ENCODE measurements at regions not wholly inside any gene's neighbourhood (a gene's known extent, or its start where the extent isn't known, plus 50 kb on each side); places are given as distances from the start of the nearest gene placed in this dataset.
"Not testable (repeated sequence)": the region's sequence is repeated elsewhere in the genome, so short reads cannot be mapped to it uniquely, and the experiment has no call there.

DNA sequence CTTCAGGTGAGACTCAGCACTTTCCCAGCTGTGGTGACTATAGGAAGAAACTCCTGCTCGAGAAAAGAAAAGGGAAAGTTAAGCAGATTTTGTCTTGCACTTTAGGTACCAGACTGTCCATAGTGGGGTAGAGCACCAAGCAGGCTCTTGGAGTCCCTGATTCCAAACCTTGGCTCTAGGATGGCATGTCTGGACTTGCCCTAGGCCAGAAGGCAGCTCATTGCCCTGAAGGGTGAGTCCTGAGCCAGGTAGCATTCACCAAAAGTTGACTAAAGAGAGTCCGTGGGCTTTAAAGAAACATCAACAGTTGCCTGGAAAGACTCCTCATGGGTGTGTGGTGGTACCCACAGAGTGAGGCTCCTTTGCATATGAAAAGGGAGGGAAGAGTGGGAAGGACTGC is 145.2 kb upstream of the SNX7 start:
- no peak overlapping the region for H3K27ac ChIP-seq (ENCODE audit: low read length)
- no peaks in the 10 kb centered on the region for H3K27me3 ChIP-seq (ENCODE audit: control insufficient read depth, insufficient read depth, low read length)

DNA sequence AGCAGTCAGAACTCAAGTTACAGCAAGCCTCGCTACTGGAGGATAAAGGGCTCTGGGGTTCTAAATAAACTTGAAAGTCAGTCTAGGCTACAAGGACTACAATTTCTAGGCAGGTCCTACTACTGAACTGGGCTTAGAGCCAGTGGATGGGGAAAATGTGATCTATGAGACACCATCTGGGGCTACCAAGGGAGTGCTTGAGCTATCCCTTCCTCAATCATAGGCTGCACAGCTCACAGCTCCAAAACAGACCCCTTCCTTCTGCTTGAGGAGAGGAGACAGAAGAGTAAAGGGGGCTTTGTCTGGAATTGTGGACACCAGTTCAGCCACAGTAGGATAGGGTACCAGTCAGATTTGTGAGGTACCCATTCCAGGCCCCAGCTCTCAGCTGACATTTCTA is 145.8 kb upstream of the SNX7 start:
- no peaks in the 10 kb centered on the region for H3K27me3 ChIP-seq (ENCODE audit: control insufficient read depth, insufficient read depth, low read length)
- no peak overlapping the region for H3K27ac ChIP-seq (ENCODE audit: low read length)
- no peaks in the 10 kb centered on the region for H3K36me3 ChIP-seq (ENCODE audit: control insufficient read depth, insufficient read depth, low read length)
- peaks cover 3% of the 10 kb centered on the region for H3K9me3 ChIP-seq (replicated peaks; ENCODE audit: control insufficient read depth, low read depth, low read length)
- no peak for DNase-seq
- WGBS (ENCODE audit: insufficient coverage): no CpG with 5 or more reads among the region's 1 CpG
- H3K4me3 ChIP-seq (ENCODE audit: low read length): no peak overlapping the region
- H3K4me1 ChIP-seq (ENCODE audit: control insufficient read depth, insufficient read depth, low read length): no peaks in the 10 kb centered on the region

More for the DNA sequence above, 145.2 kb upstream of the SNX7 start:
- H3K4me3 ChIP-seq (ENCODE audit: low read length): no peak overlapping the region
- no peaks in the 10 kb centered on the region for H3K36me3 ChIP-seq (ENCODE audit: control insufficient read depth, insufficient read depth, low read length)
- H3K9me3 ChIP-seq (replicated peaks; ENCODE audit: control insufficient read depth, low read depth, low read length): peaks cover 3% of the 10 kb centered on the region
- 78% methylated on average over 2 of the region's 2 CpGs for WGBS (ENCODE audit: insufficient coverage)
- no peak for DNase-seq
- H3K4me1 ChIP-seq (ENCODE audit: control insufficient read depth, insufficient read depth, low read length): no peaks in the 10 kb centered on the region

DNA sequence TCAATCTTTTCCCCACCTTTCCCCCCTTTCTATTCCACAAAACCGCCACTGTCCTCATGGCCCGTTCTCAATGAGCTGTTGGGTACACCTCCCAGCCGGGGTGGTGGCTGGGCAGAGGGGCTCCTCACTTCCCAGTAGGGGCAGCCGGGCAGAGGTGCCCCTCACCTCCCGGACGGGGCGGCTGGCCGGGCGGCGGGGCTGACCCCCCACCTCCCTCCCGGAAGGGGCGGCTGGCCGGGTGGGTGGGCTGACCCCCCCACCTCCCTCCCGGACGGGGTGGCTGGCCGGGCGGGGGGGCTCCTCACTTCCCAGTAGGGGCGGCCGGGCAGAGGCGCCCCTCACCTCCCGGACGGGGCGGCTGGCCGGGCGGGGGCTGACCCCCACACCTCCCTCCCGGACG is 149.3 kb upstream of the SNX7 start:
- 100% methylated on average over 4 of the region's 27 CpGs for WGBS (ENCODE audit: insufficient coverage)
- H3K27me3 ChIP-seq (ENCODE audit: control insufficient read depth, insufficient read depth, low read length); DNase-seq; H3K4me3 ChIP-seq (ENCODE audit: low read length); H3K27ac ChIP-seq (ENCODE audit: low read length); H3K4me1 ChIP-seq (ENCODE audit: control insufficient read depth, insufficient read depth, low read length); H3K36me3 ChIP-seq (ENCODE audit: control insufficient read depth, insufficient read depth, low read length); H3K9me3 ChIP-seq (replicated peaks; ENCODE audit: control insufficient read depth, low read depth, low read length): not testable (repeated sequence)

DNA sequence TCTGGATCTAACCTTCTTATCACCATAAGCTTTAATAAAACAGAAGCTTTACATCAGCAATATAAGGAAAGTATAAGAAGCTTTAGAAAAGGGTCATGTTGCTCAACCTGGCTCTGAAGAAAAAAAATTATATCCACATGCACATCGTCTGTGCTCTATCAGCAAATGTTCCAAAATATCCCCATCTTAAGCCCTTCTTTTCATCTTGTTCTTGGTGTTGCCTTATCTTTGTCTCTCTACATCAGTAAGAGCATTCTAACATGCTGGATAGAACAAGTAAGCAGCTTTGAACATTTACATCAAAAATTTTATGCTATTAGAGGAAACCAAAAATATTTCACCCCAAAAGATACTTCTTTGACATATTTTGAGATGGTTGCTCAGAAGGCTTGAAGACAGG is 157.8 kb upstream of the SNX7 start:
- DNase-seq: no peak
- no peaks in the 10 kb centered on the region for H3K36me3 ChIP-seq (ENCODE audit: control insufficient read depth, insufficient read depth, low read length)
- no peaks in the 10 kb centered on the region for H3K4me1 ChIP-seq (ENCODE audit: control insufficient read depth, insufficient read depth, low read length)
- H3K4me3 ChIP-seq (ENCODE audit: low read length): no peak overlapping the region
- no peak overlapping the region for H3K27ac ChIP-seq (ENCODE audit: low read length)
- no peaks in the 10 kb centered on the region for H3K27me3 ChIP-seq (ENCODE audit: control insufficient read depth, insufficient read depth, low read length)
- no peaks in the 10 kb centered on the region for H3K9me3 ChIP-seq (replicated peaks; ENCODE audit: control insufficient read depth, low read depth, low read length)
- 80% methylated on average over 1 of the region's 1 CpG for WGBS (ENCODE audit: insufficient coverage)

DNA sequence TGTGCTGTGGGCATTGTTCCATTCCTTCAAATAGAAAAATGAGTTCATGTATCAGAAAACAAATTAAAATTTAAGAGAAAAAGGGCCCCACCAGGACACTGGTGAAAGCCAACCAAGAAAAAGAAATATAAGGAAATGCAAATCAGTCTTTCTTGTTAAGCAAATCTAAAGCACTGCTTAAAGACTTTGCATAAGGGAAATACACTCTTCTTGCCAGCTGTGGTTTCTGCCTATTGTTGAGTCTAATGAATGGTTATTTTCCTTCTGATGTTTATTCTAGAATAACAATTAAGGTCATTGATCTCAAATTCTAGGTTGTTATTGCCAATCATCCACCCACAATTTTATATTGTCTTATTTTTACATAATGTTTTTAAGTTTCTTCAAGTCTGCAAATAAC is 158.6 kb upstream of the SNX7 start:
- Histone ChIP-seq H3K36me3 (ENCODE audit: control insufficient read depth, insufficient read depth, low read length) (no peaks in the 10 kb centered on the region), H3K4me3 (ENCODE audit: low read length) (no peak overlapping the region), H3K27me3 (ENCODE audit: control insufficient read depth, insufficient read depth, low read length) (no peaks in the 10 kb centered on the region), H3K4me1 (ENCODE audit: control insufficient read depth, insufficient read depth, low read length) (no peaks in the 10 kb centered on the region), H3K9me3 (replicated peaks; ENCODE audit: control insufficient read depth, low read depth, low read length) (no peaks in the 10 kb centered on the region), H3K27ac (ENCODE audit: low read length) (no peak overlapping the region)
- no peak for DNase-seq

DNA sequence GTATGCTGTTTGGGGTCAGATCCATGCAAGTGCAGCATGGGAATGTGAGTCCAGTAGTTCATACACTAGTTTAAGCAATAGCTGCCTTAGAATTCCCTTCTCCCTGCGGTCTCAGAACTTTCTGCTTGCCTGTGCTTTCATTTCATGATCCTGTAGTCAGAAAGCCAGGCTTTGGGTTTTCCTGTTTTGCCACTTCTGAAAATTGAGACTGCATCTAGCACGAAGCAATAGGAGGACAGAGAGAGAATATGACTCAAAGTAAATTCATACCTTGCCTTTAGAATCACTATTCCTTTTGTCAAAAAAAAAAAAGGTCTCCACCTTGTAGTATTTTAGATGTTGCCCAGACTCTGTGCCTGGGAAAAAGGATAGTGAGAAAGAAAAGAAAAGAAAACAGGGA is 161.2 kb upstream of the SNX7 start:
- 78% methylated on average over 1 of the region's 2 CpGs for WGBS (ENCODE audit: insufficient coverage)
- no peak overlapping the region for H3K4me3 ChIP-seq (ENCODE audit: low read length)
- no peaks in the 10 kb centered on the region for H3K36me3 ChIP-seq (ENCODE audit: control insufficient read depth, insufficient read depth, low read length)
- H3K9me3 ChIP-seq (replicated peaks; ENCODE audit: control insufficient read depth, low read depth, low read length): no peaks in the 10 kb centered on the region
- no peak for DNase-seq
- H3K27ac ChIP-seq (ENCODE audit: low read length): no peak overlapping the region
- H3K27me3 ChIP-seq (ENCODE audit: control insufficient read depth, insufficient read depth, low read length): no peaks in the 10 kb centered on the region
- no peaks in the 10 kb centered on the region for H3K4me1 ChIP-seq (ENCODE audit: control insufficient read depth, insufficient read depth, low read length)

DNA sequence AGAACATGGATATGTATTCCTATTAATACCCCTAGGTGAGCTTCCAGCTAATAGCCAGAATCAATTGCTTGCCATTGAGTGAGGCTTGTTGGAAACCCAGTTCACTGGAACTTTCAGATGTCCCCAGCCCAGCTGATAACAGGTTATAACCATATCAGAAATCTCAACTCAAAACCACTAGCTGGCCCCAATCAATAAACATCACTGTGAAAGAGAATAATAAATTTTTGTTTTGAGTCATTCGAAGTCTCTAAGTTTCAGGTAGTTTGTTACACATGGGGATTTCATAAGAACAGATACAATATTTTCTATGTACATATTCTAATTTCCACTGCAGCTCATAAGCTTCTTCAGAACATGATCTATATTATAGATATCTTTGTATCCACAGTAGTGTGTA is 162.9 kb upstream of the SNX7 start:
- DNase-seq: no peak
- Histone ChIP-seq H3K4me3 (ENCODE audit: low read length) (no peak overlapping the region), H3K4me1 (ENCODE audit: control insufficient read depth, insufficient read depth, low read length) (no peaks in the 10 kb centered on the region), H3K36me3 (ENCODE audit: control insufficient read depth, insufficient read depth, low read length) (no peaks in the 10 kb centered on the region), H3K9me3 (replicated peaks; ENCODE audit: control insufficient read depth, low read depth, low read length) (no peaks in the 10 kb centered on the region), H3K27ac (ENCODE audit: low read length) (no peak overlapping the region), H3K27me3 (ENCODE audit: control insufficient read depth, insufficient read depth, low read length) (no peaks in the 10 kb centered on the region)
- no CpG with 5 or more reads among the region's 1 CpG for WGBS (ENCODE audit: insufficient coverage)

DNA sequence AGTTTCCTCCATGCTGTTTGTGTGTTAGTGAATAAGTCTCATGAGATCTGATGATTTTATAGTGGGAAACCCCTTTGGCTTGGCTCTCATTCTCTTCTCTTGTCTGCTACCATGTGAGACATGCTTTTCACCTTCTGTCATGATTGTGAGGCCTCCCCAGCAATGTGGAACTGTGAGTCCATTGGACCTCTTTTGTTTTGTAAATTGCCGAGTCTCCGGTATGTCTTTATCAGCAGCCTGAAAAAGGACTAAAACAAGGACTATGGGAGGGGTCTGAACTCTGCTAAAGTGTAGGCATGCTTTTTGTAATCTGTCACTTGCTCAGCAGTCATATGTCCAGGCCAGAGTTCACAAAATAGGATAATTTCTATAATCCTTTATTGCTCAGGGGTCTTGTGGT is 164.0 kb upstream of the SNX7 start:
- Histone ChIP-seq H3K9me3 (replicated peaks; ENCODE audit: control insufficient read depth, low read depth, low read length) (no peaks in the 10 kb centered on the region), H3K4me3 (ENCODE audit: low read length) (no peak overlapping the region), H3K36me3 (ENCODE audit: control insufficient read depth, insufficient read depth, low read length) (no peaks in the 10 kb centered on the region), H3K27me3 (ENCODE audit: control insufficient read depth, insufficient read depth, low read length) (no peaks in the 10 kb centered on the region), H3K4me1 (ENCODE audit: control insufficient read depth, insufficient read depth, low read length) (no peaks in the 10 kb centered on the region), H3K27ac (ENCODE audit: low read length) (no peak overlapping the region)
- WGBS (ENCODE audit: insufficient coverage): 93% methylated on average over 2 of the region's 2 CpGs
- DNase-seq: no peak

DNA sequence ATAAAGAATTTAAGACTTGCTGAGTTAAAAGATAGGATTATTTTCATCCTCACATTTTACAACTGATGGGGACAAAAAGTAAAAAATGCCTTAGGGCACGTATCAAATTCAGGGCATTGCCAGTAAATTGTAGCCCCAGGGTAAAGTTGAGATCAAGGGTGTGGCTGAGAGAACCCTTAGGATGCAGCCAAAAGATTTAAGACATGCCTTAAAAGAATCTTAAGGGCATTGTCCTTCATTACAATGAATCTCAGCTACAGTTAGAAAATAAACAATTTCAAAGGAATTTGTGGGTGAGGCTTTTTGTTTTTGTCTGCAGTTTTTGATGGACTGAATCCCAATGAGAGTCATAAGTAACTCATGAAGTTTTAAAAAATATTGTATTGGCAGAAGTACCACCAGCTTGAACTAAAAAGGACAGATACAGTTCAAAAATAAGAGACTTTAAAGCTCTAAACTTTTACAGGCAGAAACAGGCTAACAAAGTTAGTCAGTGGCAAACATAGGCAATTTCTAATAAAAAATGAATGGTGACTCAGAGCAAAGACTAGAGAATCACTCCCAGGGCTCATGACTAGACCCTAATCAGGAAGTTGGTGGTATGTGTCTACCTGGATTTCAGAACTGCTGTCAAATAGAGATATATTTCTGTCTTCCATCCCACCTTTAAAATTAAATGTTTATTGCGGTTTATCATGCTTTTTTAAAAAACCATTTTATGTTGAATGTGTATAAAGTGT is 165.1 kb upstream of the SNX7 start:
- Histone ChIP-seq H3K27ac (ENCODE audit: low read length) (no peak overlapping the region), H3K36me3 (ENCODE audit: control insufficient read depth, insufficient read depth, low read length) (no peaks in the 10 kb centered on the region), H3K4me3 (ENCODE audit: low read length) (no peak overlapping the region), H3K27me3 (ENCODE audit: control insufficient read depth, insufficient read depth, low read length) (no peaks in the 10 kb centered on the region), H3K4me1 (ENCODE audit: control insufficient read depth, insufficient read depth, low read length) (no peaks in the 10 kb centered on the region), H3K9me3 (replicated peaks; ENCODE audit: control insufficient read depth, low read depth, low read length) (no peaks in the 10 kb centered on the region)
- WGBS (ENCODE audit: insufficient coverage): no CpG with 5 or more reads among the region's 2 CpGs
- DNase-seq: no peak

DNA sequence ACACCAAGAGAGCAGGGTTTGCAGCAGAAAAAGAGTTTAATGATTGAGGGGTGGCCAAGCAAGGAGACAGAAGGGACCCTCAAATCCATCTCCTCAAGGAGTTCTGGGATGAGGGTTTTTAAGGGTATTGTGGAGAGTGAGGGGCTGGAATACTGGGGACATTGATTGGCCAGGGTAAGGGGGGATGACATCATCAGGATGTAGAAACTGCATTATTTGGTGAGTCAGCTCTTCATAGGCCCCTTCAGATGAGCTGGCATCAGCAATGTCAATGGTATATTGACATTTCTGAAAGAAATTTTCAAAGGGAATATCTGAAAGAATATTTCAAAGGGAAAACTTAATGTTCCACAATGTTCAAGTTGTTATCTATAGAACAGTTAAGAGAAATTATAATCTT is 168.1 kb upstream of the SNX7 start:
- no peaks in the 10 kb centered on the region for H3K9me3 ChIP-seq (replicated peaks; ENCODE audit: control insufficient read depth, low read depth, low read length)
- no peaks in the 10 kb centered on the region for H3K27me3 ChIP-seq (ENCODE audit: control insufficient read depth, insufficient read depth, low read length)
- H3K4me3 ChIP-seq (ENCODE audit: low read length): no peak overlapping the region

DNA sequence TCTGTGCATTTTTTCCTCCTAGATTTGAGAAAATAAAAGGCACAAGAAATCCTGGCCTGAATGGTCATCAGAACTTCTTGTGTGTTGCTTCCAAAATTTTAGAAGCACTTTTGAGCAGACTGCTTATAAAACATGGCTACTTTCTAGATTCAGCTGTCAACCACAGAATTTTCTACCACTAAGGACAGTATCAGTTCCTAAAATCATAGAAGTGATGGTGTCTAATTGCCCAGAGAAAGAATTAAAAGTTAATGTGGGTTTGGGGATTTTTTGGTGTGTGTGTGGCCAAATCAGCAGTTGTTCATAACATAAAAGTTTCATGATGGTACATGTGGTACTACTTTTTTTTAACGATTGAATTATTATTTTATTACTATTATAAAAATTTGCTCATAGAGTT is 171.4 kb upstream of the SNX7 start:
- H3K4me1 ChIP-seq (ENCODE audit: control insufficient read depth, insufficient read depth, low read length): no peaks in the 10 kb centered on the region
- no peaks in the 10 kb centered on the region for H3K9me3 ChIP-seq (replicated peaks; ENCODE audit: control insufficient read depth, low read depth, low read length)
- H3K4me3 ChIP-seq (ENCODE audit: low read length): no peak overlapping the region
- H3K36me3 ChIP-seq (ENCODE audit: control insufficient read depth, insufficient read depth, low read length): no peaks in the 10 kb centered on the region
- no peaks in the 10 kb centered on the region for H3K27me3 ChIP-seq (ENCODE audit: control insufficient read depth, insufficient read depth, low read length)
- no peak overlapping the region for H3K27ac ChIP-seq (ENCODE audit: low read length)
- DNase-seq: no peak
- no CpG with 5 or more reads among the region's 1 CpG for WGBS (ENCODE audit: insufficient coverage)

More for the DNA sequence above, 168.1 kb upstream of the SNX7 start:
- no peak for DNase-seq
- no peak overlapping the region for H3K27ac ChIP-seq (ENCODE audit: low read length)
- H3K36me3 ChIP-seq (ENCODE audit: control insufficient read depth, insufficient read depth, low read length): no peaks in the 10 kb centered on the region
- no peaks in the 10 kb centered on the region for H3K4me1 ChIP-seq (ENCODE audit: control insufficient read depth, insufficient read depth, low read length)
